Activated naive CD4-positive, alpha-beta T cell treated with anti-CD3 and anti-CD28 coated beads, Interleukin-2, amount 10 ng/mL, durations not matched to agents 7 days and 5 days (primary cell): ENCODE measurements at regions not wholly inside any gene's neighbourhood (a gene's known extent, or its start where the extent isn't known, plus 50 kb on each side); places are given as distances from the start of the nearest gene placed in this dataset.
"Not testable (repeated sequence)": the region's sequence is repeated elsewhere in the genome, so short reads cannot be mapped to it uniquely, and the experiment has no call there.

ENCODE experiments used
- CTCF ChIA-PET: fragments of 350-600 bp; sonication (Branson Sonifier 250); formaldehyde crosslinking; loops from one replicate; lab custom pipeline; 2021; ENCODE audit warnings: antibody characterized with exemption; lab: Charles Lee
- DNase-seq: peaks from one replicate; pipeline ENCODE4 v3.0.0-alpha.2; 2020
- H3K27ac Mint-ChIP-seq: one replicate; pipeline ENCODE4 v1.8.0; 2021; ENCODE audit warnings: mild to moderate bottlenecking, moderate library complexity, mixed read lengths
- H3K27me3 Mint-ChIP-seq: one replicate; pipeline ENCODE4 v1.8.0; 2021; ENCODE audit warnings: mild to moderate bottlenecking, mixed read lengths
- H3K36me3 Mint-ChIP-seq: one replicate; pipeline ENCODE4 v1.8.0; 2021; ENCODE audit warnings: mixed read lengths
- H3K4me1 Mint-ChIP-seq: one replicate; pipeline ENCODE4 v1.8.0; 2021; ENCODE audit warnings: mixed read lengths
- H3K4me3 Mint-ChIP-seq: one replicate; pipeline ENCODE4 v1.8.0; 2021; ENCODE audit warnings: mild to moderate bottlenecking, moderate library complexity, mixed read lengths
- H3K9me3 Mint-ChIP-seq: one replicate; pipeline ENCODE4 v1.8.0; 2021; ENCODE audit warnings: mixed read lengths

GRCh38 chr14:53847881-53848280 lies 108.7 kb downstream of the BMP4 start:
- no peaks in the 10 kb centered on the region for H3K27me3 Mint-ChIP-seq
- peaks cover 3% of the 10 kb centered on the region for H3K9me3 Mint-ChIP-seq
- CTCF ChIA-PET, result no interaction called here
- no peak for DNase-seq
- H3K4me3 Mint-ChIP-seq, result no peak overlapping the region
- H3K27ac Mint-ChIP-seq, result no peak overlapping the region
- H3K36me3 Mint-ChIP-seq, result no peaks in the 10 kb centered on the region
- H3K4me1 Mint-ChIP-seq, result no peaks in the 10 kb centered on the region

- no peaks in the 10 kb centered on the region for H3K4me1 Mint-ChIP-seq
- H3K27me3 Mint-ChIP-seq, result no peaks in the 10 kb centered on the region
- no peak overlapping the region for H3K27ac Mint-ChIP-seq
- peaks cover 3% of the 10 kb centered on the region for H3K9me3 Mint-ChIP-seq
- no peak for DNase-seq
- CTCF ChIA-PET, result no interaction called here
- no peak overlapping the region for H3K4me3 Mint-ChIP-seq
- H3K36me3 Mint-ChIP-seq, result no peaks in the 10 kb centered on the region
These were observed 109.6 kb downstream of the BMP4 start for GRCh38 chr14:53847057-53847456.

- DNase-seq, result no peak
- CTCF ChIA-PET, result no interaction called here
- Mint-ChIP-seq H3K4me1 (no peaks in the 10 kb centered on the region), H3K36me3 (no peaks in the 10 kb centered on the region), H3K27me3 (no peaks in the 10 kb centered on the region), H3K4me3 (no peak overlapping the region), H3K9me3 (peaks cover 3% of the 10 kb centered on the region), H3K27ac (no peak overlapping the region)
These were observed 110.6 kb downstream of the BMP4 start for GRCh38 chr14:53845813-53846693.

- Mint-ChIP-seq H3K9me3 (peaks cover 5% of the 10 kb centered on the region), H3K36me3 (no peaks in the 10 kb centered on the region), H3K4me3 (no peak overlapping the region), H3K27ac (no peak overlapping the region), H3K4me1 (no peaks in the 10 kb centered on the region), H3K27me3 (no peaks in the 10 kb centered on the region)
- CTCF ChIA-PET, result no interaction called here
- no peak for DNase-seq
These were observed 113.7 kb downstream of the BMP4 start for GRCh38 chr14:53842938-53843337.

GRCh38 chr14:53841109-53842099 lies 115.2 kb downstream of the BMP4 start:
- Mint-ChIP-seq H3K4me1 (no peaks in the 10 kb centered on the region), H3K27me3 (no peaks in the 10 kb centered on the region), H3K27ac (no peak overlapping the region), H3K4me3 (no peak overlapping the region), H3K36me3 (no peaks in the 10 kb centered on the region), H3K9me3 (peaks cover 8% of the 10 kb centered on the region)
- CTCF ChIA-PET, result no interaction called here
- DNase-seq, result no peak

GRCh38 chr14:53840444-53840843 lies 116.2 kb downstream of the BMP4 start:
- Mint-ChIP-seq H3K27ac (no peak overlapping the region), H3K27me3 (no peaks in the 10 kb centered on the region), H3K4me3 (no peak overlapping the region), H3K4me1 (no peaks in the 10 kb centered on the region), H3K36me3 (no peaks in the 10 kb centered on the region), H3K9me3 (peaks cover 8% of the 10 kb centered on the region)
- CTCF ChIA-PET, result no interaction called here
- DNase-seq, result no peak

GRCh38 chr14:53838374-53838773 lies 118.3 kb downstream of the BMP4 start:
- H3K27ac Mint-ChIP-seq, result no peak overlapping the region
- H3K4me3 Mint-ChIP-seq, result no peak overlapping the region
- no peaks in the 10 kb centered on the region for H3K36me3 Mint-ChIP-seq
- CTCF ChIA-PET, result no interaction called here
- no peaks in the 10 kb centered on the region for H3K27me3 Mint-ChIP-seq
- H3K4me1 Mint-ChIP-seq, result no peaks in the 10 kb centered on the region
- DNase-seq, result no peak
- H3K9me3 Mint-ChIP-seq, result peaks cover 8% of the 10 kb centered on the region

- H3K36me3 Mint-ChIP-seq, H3K4me3 Mint-ChIP-seq, H3K4me1 Mint-ChIP-seq, H3K27ac Mint-ChIP-seq, DNase-seq, CTCF ChIA-PET, H3K27me3 Mint-ChIP-seq, H3K9me3 Mint-ChIP-seq: not testable (repeated sequence)
These were observed 119.0 kb downstream of the BMP4 start for GRCh38 chr14:53837656-53838055.

GRCh38 chr14:53836551-53836950 lies 120.1 kb downstream of the BMP4 start:
- no peaks in the 10 kb centered on the region for H3K27me3 Mint-ChIP-seq
- DNase-seq, result no peak
- peaks cover 11% of the 10 kb centered on the region for H3K9me3 Mint-ChIP-seq
- no peaks in the 10 kb centered on the region for H3K36me3 Mint-ChIP-seq
- H3K4me3 Mint-ChIP-seq, result no peak overlapping the region
- CTCF ChIA-PET, result no interaction called here
- H3K4me1 Mint-ChIP-seq, result no peaks in the 10 kb centered on the region
- H3K27ac Mint-ChIP-seq, result no peak overlapping the region

- Mint-ChIP-seq H3K27ac (no peak overlapping the region), H3K9me3 (peaks cover 5% of the 10 kb centered on the region), H3K4me3 (no peak overlapping the region), H3K4me1 (no peaks in the 10 kb centered on the region), H3K27me3 (no peaks in the 10 kb centered on the region), H3K36me3 (no peaks in the 10 kb centered on the region)
- no peak for DNase-seq
- CTCF ChIA-PET, result no interaction called here
These were observed 127.8 kb downstream of the BMP4 start for GRCh38 chr14:53828820-53829219.

- Mint-ChIP-seq H3K4me1 (no peaks in the 10 kb centered on the region), H3K27ac (no peak overlapping the region), H3K9me3 (peaks cover 2% of the 10 kb centered on the region), H3K36me3 (no peaks in the 10 kb centered on the region), H3K4me3 (no peak overlapping the region), H3K27me3 (no peaks in the 10 kb centered on the region)
- no peak for DNase-seq
- CTCF ChIA-PET, result no interaction called here
These were observed 132.6 kb downstream of the BMP4 start for GRCh38 chr14:53824061-53824460.

- H3K36me3 Mint-ChIP-seq, result no peaks in the 10 kb centered on the region
- DNase-seq, result no peak
- CTCF ChIA-PET, result no interaction called here
These were observed 142.2 kb downstream of the BMP4 start for GRCh38 chr14:53814392-53814791.

GRCh38 chr14:53810221-53810620 lies 146.4 kb downstream of the BMP4 start:
- DNase-seq, result no peak
- Mint-ChIP-seq H3K4me1 (no peaks in the 10 kb centered on the region), H3K4me3 (no peak overlapping the region), H3K27ac (no peak overlapping the region), H3K9me3 (no peaks in the 10 kb centered on the region), H3K27me3 (no peaks in the 10 kb centered on the region), H3K36me3 (no peaks in the 10 kb centered on the region)
- CTCF ChIA-PET, result no interaction called here

More at GRCh38 chr14:53814392-53814791, 142.2 kb downstream of the BMP4 start:
- H3K9me3 Mint-ChIP-seq, result no peaks in the 10 kb centered on the region
- no peak overlapping the region for H3K4me3 Mint-ChIP-seq
- H3K4me1 Mint-ChIP-seq, result no peaks in the 10 kb centered on the region
- no peak overlapping the region for H3K27ac Mint-ChIP-seq
- no peaks in the 10 kb centered on the region for H3K27me3 Mint-ChIP-seq

GRCh38 chr14:53808042-53808441 lies 148.6 kb downstream of the BMP4 start:
- no peak overlapping the region for H3K27ac Mint-ChIP-seq
- no peaks in the 10 kb centered on the region for H3K27me3 Mint-ChIP-seq
- no peak for DNase-seq
- H3K9me3 Mint-ChIP-seq, result peaks cover 1% of the 10 kb centered on the region
- no peaks in the 10 kb centered on the region for H3K4me1 Mint-ChIP-seq
- CTCF ChIA-PET, result no interaction called here
- no peaks in the 10 kb centered on the region for H3K36me3 Mint-ChIP-seq
- H3K4me3 Mint-ChIP-seq, result no peak overlapping the region
